H1 (cell line): ENCODE measurements at regions not wholly inside any gene's neighbourhood (a gene's known extent, or its start where the extent isn't known, plus 50 kb on each side); places are given as distances from the start of the nearest gene placed in this dataset.

ENCODE experiments used
- BCL11A ChIP-seq, 2 experiments: IDR thresholded peaks; one replicate each; pipeline ENCODE4 v1.6.1; 2011; ENCODE audit warnings: low read depth in 2 of 2, low read length in 2 of 2, mild to moderate bottlenecking in 2 of 2
- RXRA ChIP-seq: IDR thresholded peaks from 2 replicates; pipeline ENCODE4 v1.6.1; 2011; ENCODE audit warnings: low read depth, mild to moderate bottlenecking, low read length, moderate library complexity; ENCODE audit not compliant: insufficient read depth
- SIX5 ChIP-seq: IDR thresholded peaks from 2 replicates; pipeline ENCODE4 v1.6.1; 2011; ENCODE audit warnings: mild to moderate bottlenecking, low read depth, low read length
- TAF7 ChIP-seq: optimal IDR thresholded peaks from 2 replicates; pipeline ENCODE3; 2011; ENCODE audit warnings: low read depth, mild to moderate bottlenecking, inconsistent platforms, low read length, moderate library complexity, borderline replicate concordance
- TEAD4 ChIP-seq: IDR thresholded peaks from 2 replicates; pipeline ENCODE4 v1.6.1; 2012; ENCODE audit warnings: low read depth, low read length, inconsistent platforms, mixed read lengths
- TF ChIP-seq, protein P1 (sequence below): fragments of 300-600 bp; sonication (generic); IDR thresholded peaks from 2 replicates; pipeline ENCODE4 v1.7.1; 2012; ENCODE audit warnings: low read length, moderate library complexity, mild to moderate bottlenecking, inconsistent platforms; ENCODE audit not compliant: insufficient replicate concordance

DNA sequence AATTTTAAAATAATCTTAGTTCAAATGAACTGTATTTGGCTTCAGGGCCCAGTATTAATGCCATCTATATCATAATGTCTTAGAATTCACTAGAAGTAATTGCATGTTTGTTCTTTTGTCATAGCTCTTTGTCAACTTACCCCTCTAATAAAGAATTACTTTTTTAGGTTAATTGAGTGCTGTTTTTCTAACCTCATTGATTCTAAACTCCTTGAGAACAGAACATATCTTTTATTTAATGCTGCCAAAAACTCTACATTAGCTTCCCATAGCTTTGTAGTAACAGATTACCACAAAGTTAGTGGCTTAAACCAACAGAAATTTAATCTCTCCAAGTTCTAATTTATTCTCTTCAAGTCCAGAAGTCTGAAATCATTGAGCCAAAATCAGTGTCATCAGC, 242.4 kb downstream of the LURAP1L start (continued):
- TF ChIP-seq, protein P1, sequence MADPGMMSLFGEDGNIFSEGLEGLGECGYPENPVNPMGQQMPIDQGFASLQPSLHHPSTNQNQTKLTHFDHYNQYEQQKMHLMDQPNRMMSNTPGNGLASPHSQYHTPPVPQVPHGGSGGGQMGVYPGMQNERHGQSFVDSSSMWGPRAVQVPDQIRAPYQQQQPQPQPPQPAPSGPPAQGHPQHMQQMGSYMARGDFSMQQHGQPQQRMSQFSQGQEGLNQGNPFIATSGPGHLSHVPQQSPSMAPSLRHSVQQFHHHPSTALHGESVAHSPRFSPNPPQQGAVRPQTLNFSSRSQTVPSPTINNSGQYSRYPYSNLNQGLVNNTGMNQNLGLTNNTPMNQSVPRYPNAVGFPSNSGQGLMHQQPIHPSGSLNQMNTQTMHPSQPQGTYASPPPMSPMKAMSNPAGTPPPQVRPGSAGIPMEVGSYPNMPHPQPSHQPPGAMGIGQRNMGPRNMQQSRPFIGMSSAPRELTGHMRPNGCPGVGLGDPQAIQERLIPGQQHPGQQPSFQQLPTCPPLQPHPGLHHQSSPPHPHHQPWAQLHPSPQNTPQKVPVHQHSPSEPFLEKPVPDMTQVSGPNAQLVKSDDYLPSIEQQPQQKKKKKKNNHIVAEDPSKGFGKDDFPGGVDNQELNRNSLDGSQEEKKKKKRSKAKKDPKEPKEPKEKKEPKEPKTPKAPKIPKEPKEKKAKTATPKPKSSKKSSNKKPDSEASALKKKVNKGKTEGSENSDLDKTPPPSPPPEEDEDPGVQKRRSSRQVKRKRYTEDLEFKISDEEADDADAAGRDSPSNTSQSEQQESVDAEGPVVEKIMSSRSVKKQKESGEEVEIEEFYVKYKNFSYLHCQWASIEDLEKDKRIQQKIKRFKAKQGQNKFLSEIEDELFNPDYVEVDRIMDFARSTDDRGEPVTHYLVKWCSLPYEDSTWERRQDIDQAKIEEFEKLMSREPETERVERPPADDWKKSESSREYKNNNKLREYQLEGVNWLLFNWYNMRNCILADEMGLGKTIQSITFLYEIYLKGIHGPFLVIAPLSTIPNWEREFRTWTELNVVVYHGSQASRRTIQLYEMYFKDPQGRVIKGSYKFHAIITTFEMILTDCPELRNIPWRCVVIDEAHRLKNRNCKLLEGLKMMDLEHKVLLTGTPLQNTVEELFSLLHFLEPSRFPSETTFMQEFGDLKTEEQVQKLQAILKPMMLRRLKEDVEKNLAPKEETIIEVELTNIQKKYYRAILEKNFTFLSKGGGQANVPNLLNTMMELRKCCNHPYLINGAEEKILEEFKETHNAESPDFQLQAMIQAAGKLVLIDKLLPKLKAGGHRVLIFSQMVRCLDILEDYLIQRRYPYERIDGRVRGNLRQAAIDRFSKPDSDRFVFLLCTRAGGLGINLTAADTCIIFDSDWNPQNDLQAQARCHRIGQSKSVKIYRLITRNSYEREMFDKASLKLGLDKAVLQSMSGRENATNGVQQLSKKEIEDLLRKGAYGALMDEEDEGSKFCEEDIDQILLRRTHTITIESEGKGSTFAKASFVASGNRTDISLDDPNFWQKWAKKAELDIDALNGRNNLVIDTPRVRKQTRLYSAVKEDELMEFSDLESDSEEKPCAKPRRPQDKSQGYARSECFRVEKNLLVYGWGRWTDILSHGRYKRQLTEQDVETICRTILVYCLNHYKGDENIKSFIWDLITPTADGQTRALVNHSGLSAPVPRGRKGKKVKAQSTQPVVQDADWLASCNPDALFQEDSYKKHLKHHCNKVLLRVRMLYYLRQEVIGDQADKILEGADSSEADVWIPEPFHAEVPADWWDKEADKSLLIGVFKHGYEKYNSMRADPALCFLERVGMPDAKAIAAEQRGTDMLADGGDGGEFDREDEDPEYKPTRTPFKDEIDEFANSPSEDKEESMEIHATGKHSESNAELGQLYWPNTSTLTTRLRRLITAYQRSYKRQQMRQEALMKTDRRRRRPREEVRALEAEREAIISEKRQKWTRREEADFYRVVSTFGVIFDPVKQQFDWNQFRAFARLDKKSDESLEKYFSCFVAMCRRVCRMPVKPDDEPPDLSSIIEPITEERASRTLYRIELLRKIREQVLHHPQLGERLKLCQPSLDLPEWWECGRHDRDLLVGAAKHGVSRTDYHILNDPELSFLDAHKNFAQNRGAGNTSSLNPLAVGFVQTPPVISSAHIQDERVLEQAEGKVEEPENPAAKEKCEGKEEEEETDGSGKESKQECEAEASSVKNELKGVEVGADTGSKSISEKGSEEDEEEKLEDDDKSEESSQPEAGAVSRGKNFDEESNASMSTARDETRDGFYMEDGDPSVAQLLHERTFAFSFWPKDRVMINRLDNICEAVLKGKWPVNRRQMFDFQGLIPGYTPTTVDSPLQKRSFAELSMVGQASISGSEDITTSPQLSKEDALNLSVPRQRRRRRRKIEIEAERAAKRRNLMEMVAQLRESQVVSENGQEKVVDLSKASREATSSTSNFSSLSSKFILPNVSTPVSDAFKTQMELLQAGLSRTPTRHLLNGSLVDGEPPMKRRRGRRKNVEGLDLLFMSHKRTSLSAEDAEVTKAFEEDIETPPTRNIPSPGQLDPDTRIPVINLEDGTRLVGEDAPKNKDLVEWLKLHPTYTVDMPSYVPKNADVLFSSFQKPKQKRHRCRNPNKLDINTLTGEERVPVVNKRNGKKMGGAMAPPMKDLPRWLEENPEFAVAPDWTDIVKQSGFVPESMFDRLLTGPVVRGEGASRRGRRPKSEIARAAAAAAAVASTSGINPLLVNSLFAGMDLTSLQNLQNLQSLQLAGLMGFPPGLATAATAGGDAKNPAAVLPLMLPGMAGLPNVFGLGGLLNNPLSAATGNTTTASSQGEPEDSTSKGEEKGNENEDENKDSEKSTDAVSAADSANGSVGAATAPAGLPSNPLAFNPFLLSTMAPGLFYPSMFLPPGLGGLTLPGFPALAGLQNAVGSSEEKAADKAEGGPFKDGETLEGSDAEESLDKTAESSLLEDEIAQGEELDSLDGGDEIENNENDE = no peak
- TF ChIP-seq SIX5 (no peak), BCL11A (IDR thresholded peaks at IDR 0.05; ENCODE audit: low read depth in 2 of 2, low read length in 2 of 2) (no peak), RXRA (no peak), TAF7 (no peak), TEAD4 (no peak)
